Calu3 (cell line): ENCODE measurements at regions not wholly inside any gene's neighbourhood (a gene's known extent, or its start where the extent isn't known, plus 50 kb on each side); places are given as distances from the start of the nearest gene placed in this dataset.
"Not testable (repeated sequence)": the region's sequence is repeated elsewhere in the genome, so short reads cannot be mapped to it uniquely, and the experiment has no call there.

Experiments
- BruUV-seq: library from RNA; stranded (reverse); fragments of 400-500 nt; replicated peaks from 2 replicates; lab custom pipeline; 2021; lab: Mats Ljungman, UMichigan
- CTCF ChIA-PET: fragments of 300-600 bp; sonication (Branson Sonifier 250); formaldehyde crosslinking; loops from one replicate; lab custom pipeline; 2022; ENCODE audit warnings: antibody characterized with exemption; lab: Charles Lee
- DNase-seq: peaks from one replicate; pipeline ENCODE4 v3.0.0; 2022
- H3K27ac Mint-ChIP-seq: one replicate; pipeline ENCODE4 v1.8.0; 2022; ENCODE audit warnings: mixed read lengths; ENCODE audit not compliant: unreplicated experiment
- H3K27me3 Mint-ChIP-seq: one replicate; pipeline ENCODE4 v1.8.0; 2022; ENCODE audit warnings: mixed read lengths; ENCODE audit not compliant: unreplicated experiment
- H3K36me3 Mint-ChIP-seq: one replicate; pipeline ENCODE4 v1.8.0; 2022; ENCODE audit warnings: mild to moderate bottlenecking, moderate library complexity, mixed read lengths; ENCODE audit not compliant: insufficient read depth, unreplicated experiment
- H3K4me1 Mint-ChIP-seq: one replicate; pipeline ENCODE4 v1.8.0; 2022; ENCODE audit warnings: mild to moderate bottlenecking, low read depth, mixed read lengths; ENCODE audit not compliant: unreplicated experiment
- H3K4me3 Mint-ChIP-seq: one replicate; pipeline ENCODE4 v1.8.0; 2022; ENCODE audit warnings: mild to moderate bottlenecking, low read depth, moderate library complexity, mixed read lengths; ENCODE audit not compliant: unreplicated experiment
- H3K9me3 Mint-ChIP-seq: one replicate; pipeline ENCODE4 v1.8.0; 2022; ENCODE audit warnings: low read depth, mixed read lengths; ENCODE audit not compliant: unreplicated experiment
- intact Hi-C: fragments of 100-400 bp; cut with micrococcal nuclease; formaldehyde crosslinking; loops from one replicate; pipeline ENCODE4 v1.10.0; 2022; ENCODE audit not compliant: unreplicated experiment
- TF ChIP-seq, protein P1 (sequence below): fragments of 200-600 bp; IDR thresholded peaks from one replicate; pipeline ENCODE4 v1.8.0; 2022; ENCODE audit warnings: antibody characterized with exemption; ENCODE audit not compliant: unreplicated experiment

DNA sequence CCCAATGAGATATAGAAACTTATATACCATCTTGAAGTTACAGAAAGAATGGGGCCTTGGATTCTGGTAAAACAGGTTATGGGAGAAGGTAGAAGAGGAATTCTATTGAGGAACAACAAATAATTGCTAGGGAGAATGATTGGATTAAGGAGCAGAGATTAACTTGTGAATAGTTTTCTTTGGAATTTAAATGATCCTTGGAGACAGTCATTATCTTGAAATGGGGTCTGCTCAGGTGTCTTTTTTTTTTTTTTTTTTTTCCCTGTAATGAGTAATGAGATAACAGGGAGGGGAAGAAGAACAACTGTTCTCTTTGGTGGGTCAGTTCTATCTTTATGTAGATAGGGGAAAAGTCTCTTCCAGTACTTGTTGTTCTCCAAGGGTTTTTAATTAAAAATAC is 1406.0 kb downstream of the RPA4 start:
- intact Hi-C loops, result no loop called here
- BruUV-seq, result no TSS peak
- no peaks in the 10 kb centered on the region for H3K27me3 Mint-ChIP-seq
- no peak overlapping the region for H3K27ac Mint-ChIP-seq
- H3K4me1 Mint-ChIP-seq, result no peaks in the 10 kb centered on the region
- TF ChIP-seq, protein P1, sequence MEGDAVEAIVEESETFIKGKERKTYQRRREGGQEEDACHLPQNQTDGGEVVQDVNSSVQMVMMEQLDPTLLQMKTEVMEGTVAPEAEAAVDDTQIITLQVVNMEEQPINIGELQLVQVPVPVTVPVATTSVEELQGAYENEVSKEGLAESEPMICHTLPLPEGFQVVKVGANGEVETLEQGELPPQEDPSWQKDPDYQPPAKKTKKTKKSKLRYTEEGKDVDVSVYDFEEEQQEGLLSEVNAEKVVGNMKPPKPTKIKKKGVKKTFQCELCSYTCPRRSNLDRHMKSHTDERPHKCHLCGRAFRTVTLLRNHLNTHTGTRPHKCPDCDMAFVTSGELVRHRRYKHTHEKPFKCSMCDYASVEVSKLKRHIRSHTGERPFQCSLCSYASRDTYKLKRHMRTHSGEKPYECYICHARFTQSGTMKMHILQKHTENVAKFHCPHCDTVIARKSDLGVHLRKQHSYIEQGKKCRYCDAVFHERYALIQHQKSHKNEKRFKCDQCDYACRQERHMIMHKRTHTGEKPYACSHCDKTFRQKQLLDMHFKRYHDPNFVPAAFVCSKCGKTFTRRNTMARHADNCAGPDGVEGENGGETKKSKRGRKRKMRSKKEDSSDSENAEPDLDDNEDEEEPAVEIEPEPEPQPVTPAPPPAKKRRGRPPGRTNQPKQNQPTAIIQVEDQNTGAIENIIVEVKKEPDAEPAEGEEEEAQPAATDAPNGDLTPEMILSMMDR, result no peak
- no peak for DNase-seq
- no peaks in the 10 kb centered on the region for H3K36me3 Mint-ChIP-seq
- H3K9me3 Mint-ChIP-seq, result peaks cover 5% of the 10 kb centered on the region
- CTCF ChIA-PET, result no interaction called here
- no peak overlapping the region for H3K4me3 Mint-ChIP-seq

DNA sequence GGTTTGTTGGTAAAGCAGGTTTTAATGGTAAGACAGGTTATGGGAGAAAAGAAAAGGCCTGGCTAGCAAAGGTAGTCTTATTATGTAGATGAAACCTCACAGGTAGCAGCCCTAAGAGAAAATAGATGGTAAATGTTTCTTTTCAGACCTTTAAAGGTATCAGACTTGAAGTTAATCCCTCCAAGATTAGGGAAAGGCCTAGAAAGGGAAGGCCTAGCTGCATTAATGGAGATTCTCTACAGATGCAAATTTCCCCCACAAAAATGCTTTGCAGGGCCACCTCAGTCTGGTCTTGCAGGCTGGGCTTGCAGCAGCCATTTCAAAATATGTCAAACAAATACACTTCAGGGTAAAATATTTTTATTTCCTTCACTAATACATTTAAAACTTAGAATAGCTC is 1410.6 kb downstream of the RPA4 start:
- Mint-ChIP-seq H3K4me3 (no peak overlapping the region), H3K27ac (no peak overlapping the region), H3K9me3 (peaks cover 2% of the 10 kb centered on the region), H3K4me1 (no peaks in the 10 kb centered on the region), H3K27me3 (no peaks in the 10 kb centered on the region), H3K36me3 (no peaks in the 10 kb centered on the region)
- no TSS peak for BruUV-seq
- no peak for DNase-seq
- TF ChIP-seq, protein P1, result no peak
- CTCF ChIA-PET, result no interaction called here
- intact Hi-C loops, result no loop called here

DNA sequence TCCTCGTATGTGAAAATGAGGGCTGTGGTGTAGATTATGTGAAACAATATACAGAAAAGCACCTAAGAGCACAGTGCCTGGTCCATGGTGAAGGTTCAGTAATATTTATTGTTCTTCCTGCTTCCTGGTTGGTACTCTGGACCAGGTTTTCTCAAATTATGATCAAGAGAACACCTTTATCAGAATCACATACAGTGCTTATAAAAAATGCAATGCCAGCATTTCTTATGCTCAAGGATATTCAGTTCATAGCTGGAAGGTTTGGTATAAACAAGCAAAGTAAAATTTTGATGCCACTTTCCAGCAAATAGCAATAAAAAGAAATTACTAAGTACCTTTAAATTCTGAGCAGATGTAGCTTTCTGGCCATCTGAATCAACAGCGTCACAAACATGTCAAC is 1412.4 kb downstream of the RPA4 start:
- Mint-ChIP-seq H3K36me3 (no peaks in the 10 kb centered on the region), H3K27ac (no peak overlapping the region)
- intact Hi-C loops, result no loop called here

DNA sequence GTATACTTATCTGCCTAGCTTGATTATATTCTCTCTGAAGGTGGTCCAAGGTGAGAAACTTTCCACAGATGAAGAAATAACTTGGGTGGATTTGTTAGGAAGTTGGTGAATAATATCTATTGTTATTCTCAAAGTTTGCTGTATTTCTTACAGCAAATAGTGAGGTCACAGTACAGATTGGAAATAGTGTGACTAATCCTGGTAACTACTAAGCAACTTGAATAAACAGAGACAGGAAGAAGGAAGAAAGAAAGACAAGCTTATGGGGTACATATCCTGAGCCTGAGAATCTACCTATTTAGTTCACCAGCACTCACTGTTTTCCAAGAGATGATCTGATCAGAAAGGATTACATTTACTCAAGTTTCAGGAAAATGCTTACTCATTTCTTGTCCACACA is 1416.1 kb downstream of the RPA4 start:
- BruUV-seq, result no TSS peak
- CTCF ChIA-PET, result no interaction called here
- Mint-ChIP-seq H3K36me3 (no peaks in the 10 kb centered on the region), H3K27me3 (no peaks in the 10 kb centered on the region), H3K27ac (no peak overlapping the region), H3K9me3 (peaks cover 2% of the 10 kb centered on the region), H3K4me1 (no peaks in the 10 kb centered on the region), H3K4me3 (no peak overlapping the region)
- DNase-seq, result no peak
- TF ChIP-seq, protein P1, result no peak
- intact Hi-C loops, result no loop called here

More for the DNA sequence above, 1412.4 kb downstream of the RPA4 start:
- Mint-ChIP-seq H3K4me1 (no peaks in the 10 kb centered on the region), H3K27me3 (no peaks in the 10 kb centered on the region), H3K9me3 (no peaks in the 10 kb centered on the region), H3K4me3 (no peak overlapping the region)
- no peak for DNase-seq
- CTCF ChIA-PET, result no interaction called here
- no TSS peak for BruUV-seq
- TF ChIP-seq, protein P1, result no peak

DNA sequence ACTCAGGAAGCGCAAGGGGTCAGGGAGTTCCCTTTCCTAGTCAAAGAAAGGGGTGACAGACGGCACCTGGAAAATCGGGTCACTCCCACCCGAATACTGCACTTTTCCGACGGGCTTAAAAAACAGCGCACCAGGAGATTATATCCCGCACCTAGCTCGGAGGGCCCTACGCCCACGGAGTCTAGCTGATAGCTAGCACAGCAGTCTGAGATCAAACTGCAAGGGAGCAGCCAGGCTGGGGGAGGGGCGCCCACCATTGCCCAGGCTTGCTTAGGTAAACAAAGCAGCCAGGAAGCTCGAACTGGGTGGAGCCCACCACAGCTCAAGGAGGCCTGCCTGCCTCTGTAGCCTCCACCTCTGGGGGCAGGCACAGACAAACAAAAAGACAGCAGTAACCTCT is 1416.8 kb downstream of the RPA4 start:
- H3K4me3 Mint-ChIP-seq, H3K4me1 Mint-ChIP-seq, intact Hi-C loops, H3K27me3 Mint-ChIP-seq, DNase-seq, H3K27ac Mint-ChIP-seq, H3K36me3 Mint-ChIP-seq, BruUV-seq, CTCF ChIA-PET, H3K9me3 Mint-ChIP-seq: not testable (repeated sequence)
